CD4-positive, alpha-beta T cell treated with Interleukin-15 for 1 hour (primary cell): ENCODE measurements at regions not wholly inside any gene's neighbourhood (a gene's known extent, or its start where the extent isn't known, plus 50 kb on each side); places are given as distances from the start of the nearest gene placed in this dataset.

Experiments used
- DNase-seq: peaks from one replicate; pipeline ENCODE4 v3.0.0-alpha.2; 2020

DNA sequence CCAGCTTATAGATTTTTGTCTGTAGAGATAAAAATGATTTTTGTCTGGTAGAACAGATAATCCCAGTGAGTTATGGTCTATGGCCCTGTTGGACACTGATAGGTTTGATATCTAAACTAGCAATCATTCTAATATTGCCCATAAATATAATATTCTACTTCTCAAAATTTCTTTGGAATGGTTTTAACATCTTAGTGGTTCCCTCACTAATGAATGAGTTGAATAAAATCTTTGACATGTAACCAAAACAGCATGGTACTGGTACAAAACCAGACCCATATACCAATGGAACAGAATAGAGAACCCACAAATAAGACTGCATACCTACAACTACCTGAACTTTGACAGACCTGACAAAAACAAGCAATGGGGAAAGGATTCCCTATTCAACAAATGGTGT is 219.7 kb downstream of the SEC61B start:
- DNase-seq = no peak

DNA sequence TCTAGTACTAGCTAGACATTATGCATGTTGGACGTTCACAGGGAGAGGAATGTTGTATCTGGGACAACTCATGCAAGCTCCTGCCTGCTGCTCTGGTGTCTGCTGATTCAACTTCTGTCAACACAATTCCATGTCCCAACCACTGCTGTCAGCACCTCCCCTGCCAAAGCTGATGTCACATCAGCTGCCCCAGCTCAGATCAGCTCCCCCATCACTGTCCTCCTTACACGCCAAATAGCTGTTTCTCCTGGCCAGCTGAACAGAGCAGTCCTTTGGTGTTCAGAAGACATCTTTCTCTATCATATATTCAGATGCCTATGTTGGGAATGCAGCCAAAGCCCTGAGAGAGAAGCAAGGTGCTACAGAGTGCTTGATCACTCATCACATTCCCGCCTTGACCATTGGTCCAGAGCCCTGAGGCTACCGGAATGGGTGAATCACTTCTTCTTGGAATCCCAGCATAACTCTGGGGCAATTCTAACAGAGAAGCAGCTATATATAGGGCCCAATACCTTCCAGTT is 223.3 kb downstream of the SEC61B start:
- no peak for DNase-seq

DNA sequence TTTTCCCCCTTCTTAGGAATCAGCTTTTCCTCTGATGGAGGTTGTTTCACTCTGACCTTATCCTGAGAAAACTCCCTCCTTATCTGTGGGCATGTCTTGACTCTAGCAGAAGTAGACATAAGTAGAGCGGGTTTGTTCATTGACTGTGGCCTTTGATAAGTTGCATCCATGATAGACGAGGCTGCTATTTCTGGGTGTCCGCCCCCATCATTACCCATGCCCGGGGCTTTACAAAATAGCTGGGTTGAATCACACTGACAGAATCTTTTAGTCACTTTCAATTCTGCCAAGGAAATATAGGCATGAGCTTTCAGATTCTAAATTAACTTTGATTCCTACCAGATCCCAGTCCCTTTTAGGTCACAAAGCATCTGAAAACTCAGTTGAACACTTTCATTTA is 223.8 kb downstream of the SEC61B start:
- DNase-seq = no peak

DNA sequence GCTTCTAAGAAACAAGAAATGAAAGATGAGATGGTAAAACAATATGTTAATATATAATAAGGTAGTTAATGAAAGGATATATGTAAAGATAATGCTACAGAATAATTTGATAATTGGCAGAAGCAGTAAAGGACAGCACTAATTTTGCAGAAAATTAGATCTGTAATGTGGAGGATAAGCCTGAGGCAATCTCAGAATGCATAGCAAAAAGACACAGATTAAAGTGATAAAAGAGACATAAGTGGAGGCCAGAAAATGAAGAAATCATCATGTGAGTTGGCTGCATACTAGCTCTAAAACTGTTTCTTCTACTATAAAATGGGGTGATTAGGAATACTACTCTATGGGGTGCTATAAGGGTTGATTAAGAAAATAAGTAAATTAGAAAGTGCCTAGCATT is 225.9 kb downstream of the SEC61B start:
- no peak for DNase-seq

DNA sequence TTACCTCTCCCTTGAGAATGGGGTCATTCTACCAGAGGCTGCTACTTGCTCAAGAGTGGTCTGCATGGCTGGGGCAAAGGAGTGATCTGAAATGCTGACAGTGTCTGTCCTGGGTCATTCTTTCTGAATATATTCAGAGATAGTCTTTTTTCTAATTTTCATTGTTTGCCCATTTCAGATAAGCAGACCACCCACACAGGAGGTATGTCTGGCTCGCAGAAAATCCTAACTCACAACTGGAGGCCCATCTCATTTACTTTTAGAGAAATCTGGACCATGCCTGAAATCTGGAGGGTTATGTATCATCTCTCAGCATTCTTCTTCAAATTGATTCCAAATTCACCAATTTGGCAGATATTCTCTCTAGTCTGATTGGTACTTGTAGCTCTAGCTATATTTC is 227.6 kb downstream of the SEC61B start:
- no peak for DNase-seq

DNA sequence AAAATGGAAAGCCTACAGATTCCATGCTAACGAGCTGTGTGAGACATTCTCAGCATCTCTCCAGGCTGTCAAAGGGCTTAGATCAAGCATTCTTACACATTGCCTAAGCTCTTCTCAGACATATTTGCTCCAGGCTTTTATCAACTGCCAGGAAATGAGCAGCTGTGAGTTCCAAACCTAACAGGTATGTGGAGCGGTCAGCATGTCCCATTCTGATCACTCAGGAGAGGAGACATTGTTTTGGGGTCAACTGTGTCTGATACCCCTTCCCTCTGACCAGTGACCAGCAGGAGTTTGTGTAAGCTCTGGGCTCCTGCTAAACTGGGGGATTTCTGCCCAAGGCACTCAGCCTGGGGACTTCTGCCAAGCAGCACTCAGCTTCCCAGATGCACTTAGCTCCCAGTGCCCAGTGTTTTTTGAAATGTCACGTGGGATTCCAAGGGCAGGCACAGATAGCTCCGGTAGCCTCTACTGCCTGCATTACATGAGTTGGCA is 229.1 kb downstream of the SEC61B start:
- DNase-seq = no peak

DNA sequence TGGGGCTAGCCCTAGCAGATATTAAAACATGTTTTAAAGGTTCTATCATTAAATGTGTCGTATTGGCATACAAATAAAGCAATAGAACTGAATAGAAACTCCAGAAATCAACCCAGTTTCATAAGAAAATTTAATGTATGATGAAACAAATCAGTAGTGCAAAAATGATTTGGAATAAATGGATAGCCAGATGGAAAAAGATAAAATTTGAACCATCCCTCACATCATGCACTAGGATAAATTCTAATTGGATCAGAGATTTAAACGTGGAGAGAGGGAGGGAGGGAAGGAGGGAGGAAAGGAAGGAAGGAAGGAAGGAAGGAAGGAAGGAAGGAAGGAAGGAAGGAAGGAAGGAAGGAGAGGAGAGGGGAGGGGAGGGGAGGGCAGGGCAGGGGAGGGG is 235.3 kb downstream of the SEC61B start:
- DNase-seq = no peak

DNA sequence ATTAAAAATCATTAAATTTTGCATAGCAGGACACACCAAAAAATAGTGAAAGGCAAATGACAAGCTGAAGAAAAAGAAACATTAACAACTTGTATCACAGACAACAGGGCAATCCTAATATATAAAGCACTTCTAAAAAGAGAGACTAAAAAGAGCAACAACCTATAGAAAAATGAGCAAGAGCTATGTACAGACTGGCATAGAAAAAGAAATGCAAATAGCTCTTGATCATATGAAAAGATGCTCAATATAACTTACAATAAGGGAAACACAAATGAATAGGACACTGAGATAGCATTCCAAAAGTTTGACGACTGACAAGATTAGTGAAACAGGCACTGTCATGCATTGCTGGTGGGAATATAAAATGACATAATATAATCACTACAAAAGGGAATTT is 235.9 kb downstream of the SEC61B start:
- DNase-seq = no peak

DNA sequence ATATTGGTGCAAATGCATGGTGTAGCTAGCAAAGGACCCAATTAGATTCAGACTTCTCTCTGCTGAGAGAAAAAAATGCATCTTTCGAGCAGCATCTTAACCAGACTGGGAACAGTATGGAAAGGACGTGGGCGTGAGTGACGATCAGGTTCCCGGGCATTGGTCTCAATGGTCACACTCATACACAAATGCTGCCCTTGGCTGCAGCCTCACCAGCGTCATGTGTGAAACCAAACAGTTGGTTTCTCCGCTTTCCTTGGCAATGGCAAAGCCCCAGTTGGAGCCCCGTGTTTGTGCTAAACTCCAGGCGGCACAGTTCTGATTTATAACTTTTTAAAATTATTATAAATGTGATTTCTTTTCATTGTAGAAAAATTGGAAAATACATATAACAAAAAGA is 237.8 kb downstream of the SEC61B start:
- DNase-seq = no peak

DNA sequence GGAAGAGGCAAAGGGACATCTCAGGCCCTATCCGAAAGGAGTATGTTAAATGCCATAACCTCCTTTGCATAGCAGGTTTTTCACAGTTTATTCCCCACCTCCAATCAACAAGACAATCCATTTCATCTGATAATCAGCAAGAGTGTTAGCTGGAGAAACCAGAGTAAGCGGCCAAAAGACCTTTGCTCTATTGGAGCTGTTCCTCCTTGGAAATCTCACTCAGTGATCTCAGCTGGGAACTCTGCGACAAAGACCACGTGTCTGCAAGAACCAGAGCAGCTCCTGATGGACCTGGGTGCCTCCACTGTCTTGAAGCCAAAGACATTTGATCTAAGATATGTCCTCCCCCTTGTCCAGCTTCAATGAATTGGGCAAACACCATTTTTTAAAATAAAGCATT is 241.0 kb downstream of the SEC61B start:
- no peak for DNase-seq

DNA sequence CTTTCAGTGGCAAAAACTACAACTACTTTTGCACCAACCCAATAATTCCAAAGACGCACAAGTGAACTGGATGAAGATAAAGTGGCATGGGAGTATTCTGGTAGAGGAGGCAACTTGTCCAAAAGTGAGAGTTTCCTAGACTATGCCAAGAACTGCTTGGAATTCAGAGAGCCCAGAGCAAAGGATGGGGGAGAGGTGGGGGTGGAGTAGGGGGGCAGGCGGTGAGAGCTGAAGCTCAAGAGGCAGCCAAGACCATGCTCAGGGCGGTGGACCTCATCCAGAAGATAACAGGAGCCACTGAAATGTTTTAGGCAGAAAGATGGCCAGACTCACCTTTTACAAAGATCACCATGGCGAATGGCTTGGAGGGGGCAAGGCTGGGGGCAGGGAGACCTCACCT is 242.5 kb downstream of the SEC61B start:
- DNase-seq = no peak

DNA sequence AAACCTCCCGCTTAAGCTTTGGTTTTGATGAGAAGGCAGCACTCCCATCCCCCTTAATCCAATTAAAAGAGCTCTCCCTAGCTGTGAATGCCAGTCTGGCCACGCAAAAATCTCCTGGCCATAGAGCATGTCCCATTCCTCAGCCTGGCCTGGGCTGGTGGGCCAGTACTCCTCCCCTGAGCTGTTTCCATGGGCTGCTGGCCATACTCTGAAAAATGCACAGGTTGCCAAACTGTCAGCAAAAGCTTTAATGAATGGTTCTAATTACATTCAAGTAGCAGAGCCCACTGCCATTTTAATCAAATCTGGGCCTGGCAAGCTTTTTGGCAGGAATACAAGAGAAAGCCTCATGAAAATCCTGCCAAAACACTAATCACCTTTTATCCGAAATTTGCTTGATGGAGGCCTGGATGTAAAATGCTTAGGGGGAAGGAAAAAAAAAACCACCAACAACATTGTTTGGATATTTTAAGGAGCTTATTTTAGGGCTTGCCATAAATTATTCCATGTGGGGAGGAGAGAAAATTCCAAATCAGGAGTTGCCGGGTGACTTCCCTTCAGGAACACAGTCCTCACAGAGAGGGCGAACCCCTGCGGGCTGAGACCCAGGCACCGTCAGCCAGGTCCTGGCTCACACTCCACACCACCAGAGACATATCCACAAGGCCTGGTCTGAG is 243.3 kb downstream of the SEC61B start:
- no peak for DNase-seq

DNA sequence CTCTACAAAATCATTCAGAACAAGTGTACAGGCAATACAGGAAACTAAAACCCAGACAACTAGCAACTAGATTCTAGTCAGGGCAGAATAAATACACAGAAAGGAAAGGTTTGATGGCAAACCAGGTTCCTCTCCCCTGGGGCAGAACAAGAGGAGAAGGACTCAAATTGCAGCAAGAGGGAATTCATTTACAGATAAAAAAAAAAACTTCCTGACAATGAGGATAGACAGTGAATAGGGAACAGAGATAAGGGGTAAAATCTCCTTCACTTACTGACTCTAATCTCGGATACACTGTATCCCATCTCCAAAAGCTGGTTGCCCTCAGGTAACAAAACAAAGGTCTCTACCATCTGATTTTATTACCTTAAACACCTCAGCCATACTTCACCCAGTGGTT is 244.0 kb downstream of the SEC61B start:
- DNase-seq = no peak

DNA sequence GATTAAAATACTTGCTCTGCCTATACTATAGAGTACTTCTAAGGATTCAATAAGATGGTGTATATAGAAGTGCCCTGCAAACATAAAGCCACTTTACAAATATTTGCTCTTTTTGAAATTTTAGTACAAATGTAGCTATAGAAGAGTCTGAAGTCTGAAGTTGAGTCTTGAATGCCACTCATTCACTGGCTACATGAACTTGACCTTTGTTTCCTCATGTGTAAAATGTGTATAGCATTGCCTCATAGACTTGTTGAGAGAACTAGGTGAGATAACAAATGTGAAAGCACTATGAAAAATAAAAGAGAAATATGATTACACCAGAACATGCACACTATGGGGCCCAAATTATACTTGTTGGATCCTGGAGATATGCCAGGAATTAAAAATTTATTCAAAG is 244.7 kb downstream of the SEC61B start:
- no peak for DNase-seq

DNA sequence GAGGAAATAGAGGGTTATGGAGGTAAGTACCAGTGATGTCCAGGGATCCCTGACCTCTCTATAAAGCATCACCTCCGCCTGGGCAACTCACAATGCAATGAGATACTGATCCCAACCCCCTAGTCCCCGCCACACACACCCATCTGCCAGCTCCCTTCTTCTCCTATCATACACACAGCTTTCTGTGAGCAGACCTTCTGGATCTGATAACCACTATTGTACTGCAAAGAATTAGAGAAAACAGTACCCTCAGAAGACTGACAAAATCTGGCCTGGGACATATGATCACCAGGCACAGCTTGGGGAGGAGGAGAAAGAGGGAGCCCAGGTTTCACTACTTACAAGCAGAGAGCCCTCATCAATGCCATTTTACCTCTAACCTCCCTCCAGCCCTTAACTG is 249.0 kb downstream of the SEC61B start:
- no peak for DNase-seq

DNA sequence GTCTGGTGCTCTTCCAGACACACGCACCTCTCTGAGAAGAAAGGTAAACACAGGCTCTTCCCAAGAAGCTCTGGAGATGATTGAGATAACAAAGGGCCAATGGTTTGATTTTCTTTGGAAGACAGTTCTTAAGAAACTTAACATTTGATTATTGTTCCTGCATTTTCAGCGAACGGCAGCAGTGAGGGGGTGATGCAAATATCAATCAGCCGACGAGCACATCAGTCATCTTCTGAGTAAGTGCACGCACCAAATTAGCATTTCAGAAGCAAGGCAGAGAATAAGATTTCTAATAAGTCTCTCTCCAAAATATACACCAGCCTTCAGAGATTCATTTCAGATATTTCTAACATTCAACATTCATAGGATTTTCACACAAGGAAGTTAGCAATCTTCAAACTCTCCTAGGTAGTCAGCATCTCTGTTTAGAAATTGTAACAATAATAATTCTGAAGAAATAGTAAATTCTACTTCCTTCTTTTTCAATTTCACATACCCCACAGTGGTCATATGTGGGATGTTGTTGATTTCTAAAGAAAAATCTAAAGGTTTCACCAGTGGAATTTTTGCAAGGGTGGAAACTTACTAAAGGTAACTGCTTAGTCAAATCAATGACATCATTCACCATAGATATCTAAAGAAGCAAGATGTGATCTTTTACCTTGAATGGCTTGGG is 250.3 kb downstream of the SEC61B start:
- no peak for DNase-seq

DNA sequence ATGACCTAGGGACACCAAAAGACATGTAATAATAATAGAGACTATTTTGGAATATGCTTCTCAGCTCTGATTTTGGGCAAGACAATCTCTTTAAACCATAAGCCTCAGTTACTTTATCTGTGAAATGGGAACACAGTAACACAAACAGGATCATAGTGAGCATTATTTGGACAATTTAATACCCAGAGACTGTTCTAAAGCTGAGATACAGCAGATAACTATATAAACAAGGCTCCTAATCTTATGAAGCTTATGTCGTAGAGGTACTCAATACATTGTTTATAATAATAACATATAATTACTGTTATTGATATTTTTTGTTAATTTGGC is 250.8 kb downstream of the SEC61B start:
- DNase-seq = no peak

DNA sequence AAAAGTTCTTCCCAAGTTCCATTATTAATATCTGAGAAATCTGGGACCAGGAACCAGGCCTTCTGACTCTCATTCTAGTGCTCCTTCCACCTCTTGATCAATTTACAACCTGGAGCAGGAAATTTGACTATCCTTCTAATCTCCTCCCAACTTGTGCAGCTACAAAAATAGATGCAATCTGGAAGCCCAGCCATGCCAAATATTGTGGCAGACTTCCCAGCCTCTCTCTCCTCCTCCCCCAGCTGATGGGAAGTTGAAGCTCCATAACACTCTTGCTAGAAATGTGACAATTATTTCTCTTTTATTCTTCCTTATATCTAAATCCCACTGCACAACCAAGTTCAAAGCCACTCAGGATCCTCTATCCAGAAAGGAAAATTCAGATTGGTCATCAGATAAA is 252.1 kb downstream of the SEC61B start:
- no peak for DNase-seq

DNA sequence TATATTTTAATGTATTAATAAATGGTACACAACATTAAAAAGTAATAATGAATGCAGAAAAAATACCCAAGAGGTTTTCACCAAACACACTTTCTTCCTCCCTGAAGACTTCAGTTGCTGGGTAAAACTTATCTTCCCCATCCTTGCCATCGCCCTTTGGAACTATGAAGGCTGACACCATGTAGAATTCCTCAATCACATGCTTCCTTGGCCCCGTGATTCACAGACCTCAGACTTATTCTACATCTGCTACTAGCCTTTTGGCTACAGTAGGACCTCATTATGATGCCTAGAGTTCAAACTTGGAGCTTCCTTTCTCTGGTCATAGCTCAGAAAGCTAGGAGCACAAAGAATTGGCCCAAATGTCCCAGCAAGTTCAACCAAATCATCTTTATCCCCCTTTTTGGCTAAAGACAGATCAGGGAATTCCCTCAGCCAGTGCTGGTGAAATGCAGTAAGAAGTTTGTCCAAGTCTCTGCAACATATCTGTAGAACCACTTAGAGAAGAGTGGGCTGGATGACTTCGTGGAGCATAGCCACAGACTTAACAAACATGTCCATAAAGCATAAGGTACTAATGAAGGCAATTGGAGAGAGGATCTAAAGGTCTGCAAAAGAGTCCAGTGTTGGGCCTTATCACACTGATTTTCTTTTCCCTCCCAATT is 253.5 kb downstream of the SEC61B start:
- DNase-seq = no peak

DNA sequence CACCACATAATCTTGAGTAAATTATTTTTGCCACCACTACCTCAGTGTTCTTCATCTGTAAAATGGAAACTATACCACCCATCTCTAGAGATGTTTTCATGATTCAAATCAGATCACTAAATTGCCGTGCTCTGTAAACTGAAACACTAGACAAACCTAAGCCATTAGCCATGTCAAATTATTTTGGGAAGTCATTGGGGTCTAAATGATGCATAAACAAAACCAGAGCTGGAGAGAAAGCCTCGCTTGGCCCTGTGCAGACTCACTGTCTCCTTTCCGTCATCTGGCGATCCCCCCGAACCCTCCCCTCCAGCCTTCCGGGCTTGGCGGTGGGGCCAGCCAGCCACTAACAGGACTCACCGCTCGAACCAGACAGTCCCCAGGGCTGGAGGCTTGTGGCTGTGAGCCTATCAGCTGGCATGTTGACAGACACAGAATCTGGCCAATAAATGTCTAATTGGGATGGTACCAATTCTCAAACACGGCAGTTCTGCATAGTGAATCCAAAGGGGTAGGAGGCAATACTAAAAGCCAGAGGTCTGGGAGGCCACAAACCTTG is 256.5 kb downstream of the SEC61B start:
- no peak for DNase-seq

DNA sequence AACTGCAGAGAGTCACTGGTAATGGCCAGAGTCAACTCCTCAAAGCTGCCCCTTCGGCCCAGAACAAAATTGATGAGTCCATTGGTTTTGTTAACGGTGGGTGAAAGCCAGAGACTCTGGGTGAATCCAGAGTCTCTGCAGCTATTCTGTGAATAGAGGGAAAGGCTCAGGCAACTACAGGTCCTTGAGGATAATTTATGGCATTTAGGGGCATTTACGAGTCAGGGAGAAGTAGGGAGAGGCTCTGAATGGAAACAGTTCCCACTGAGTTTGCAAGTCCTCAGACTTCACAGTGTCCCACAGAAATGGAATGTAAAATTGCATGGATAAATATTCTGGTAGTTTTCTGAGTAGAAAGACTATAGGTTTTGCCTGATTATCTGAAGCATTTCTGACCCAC is 257.8 kb downstream of the SEC61B start:
- no peak for DNase-seq

DNA sequence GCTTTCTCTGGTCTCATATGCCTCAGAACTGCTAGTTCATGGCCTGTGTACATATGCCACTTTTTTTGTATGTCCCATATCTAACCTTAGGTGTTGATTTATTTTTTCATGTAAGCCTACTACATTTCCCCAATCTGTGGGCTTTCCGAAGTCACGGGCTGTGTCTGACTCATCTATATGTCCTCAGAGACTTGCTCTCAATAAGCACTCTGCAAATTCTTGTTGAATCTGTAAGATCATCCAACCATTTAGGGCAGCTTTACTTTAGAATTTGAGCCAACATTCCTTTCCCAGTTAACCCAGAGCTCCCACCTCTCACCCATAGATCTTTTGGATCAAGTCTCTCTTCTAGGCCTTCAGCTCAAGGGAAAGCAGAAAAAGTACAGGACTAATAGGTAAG is 263.4 kb downstream of the SEC61B start:
- no peak for DNase-seq

DNA sequence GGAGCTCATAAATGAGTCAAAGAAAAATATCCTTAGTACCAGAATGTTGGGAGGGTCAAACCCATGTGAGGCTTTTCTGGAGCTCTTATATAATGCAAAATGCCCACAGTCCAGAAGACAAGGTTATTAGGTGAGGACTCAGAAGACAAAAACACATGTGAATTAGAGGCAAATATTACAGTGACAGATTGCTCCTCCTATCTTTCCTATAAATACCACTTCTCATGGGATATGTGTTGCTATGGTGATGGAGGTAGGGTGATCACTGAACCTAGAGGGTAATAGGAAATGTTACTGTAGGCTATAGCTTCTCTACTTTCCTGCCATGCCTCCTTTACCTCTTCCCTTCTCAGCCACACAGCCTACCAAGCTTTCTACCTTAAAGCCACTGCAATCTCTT is 264.6 kb downstream of the SEC61B start:
- DNase-seq = no peak
